Spleen (tissue), 11 donors: ENCODE measurements at regions not wholly inside any gene's neighbourhood (a gene's known extent, or its start where the extent isn't known, plus 50 kb on each side); places are given as distances from the start of the nearest gene placed in this dataset.
"Not testable (repeated sequence)": the region's sequence is repeated elsewhere in the genome, so short reads cannot be mapped to it uniquely, and the experiment has no call there.

ENCODE experiments used
- DNase-seq: peaks from one replicate; pipeline ENCODE4 v3.0.0-alpha.2; 2020
- H3K27ac ChIP-seq, 8 donors: fragments of 200-600 bp; sonication (generic) in 7 of 8; 1 replicate in 4 of 8; 2 replicates in 4 of 8; pipeline versions ENCODE4 v1.5.0 to v1.8.0; 2016 to 2021; ENCODE audit warnings: inconsistent platforms in 4 of 8, mild to moderate bottlenecking in 4 of 8, moderate library complexity in 1 of 8
- H3K27me3 ChIP-seq, 7 donors: fragments of 200-600 bp; sonication (generic) in 6 of 7; replicated peaks in 1 of 7; 1 replicate in 4 of 7; 2 replicates in 3 of 7; pipeline versions ENCODE4 v1.5.0 to v1.8.0; 2016 to 2021; ENCODE audit warnings: inconsistent platforms in 3 of 7, mild to moderate bottlenecking in 1 of 7
- H3K36me3 ChIP-seq, 6 donors: fragments of 200-600 bp; sonication (generic) in 5 of 6; 1 replicate in 4 of 6; 2 replicates in 2 of 6; pipeline versions ENCODE4 v1.5.0 to v1.8.0; 2016 to 2021; ENCODE audit warnings: inconsistent platforms in 2 of 6
- H3K4me1 ChIP-seq, 6 donors: fragments of 200-600 bp; sonication (generic) in 5 of 6; 1 replicate in 3 of 6; 2 replicates in 3 of 6; pipeline versions ENCODE4 v1.5.0 to v1.8.0; 2016 to 2021; ENCODE audit warnings: inconsistent platforms in 3 of 6
- H3K4me3 ChIP-seq, 8 donors: fragments of 200-600 bp; sonication (generic) in 7 of 8; 1 replicate in 4 of 8; 2 replicates in 4 of 8; pipeline versions ENCODE4 v1.5.0 to v1.8.0; 2016 to 2021; ENCODE audit warnings: inconsistent platforms in 4 of 8, mild to moderate bottlenecking in 4 of 8, moderate library complexity in 2 of 8
- H3K9me3 ChIP-seq, 8 donors: fragments of 200-600 bp; sonication (generic) in 7 of 8; 1 replicate in 4 of 8; 2 replicates in 4 of 8; pipeline versions ENCODE4 v1.5.0 to v1.8.0; 2016 to 2021; ENCODE audit warnings: inconsistent platforms in 4 of 8
- CTCF ChIP-seq, 11 experiments: fragments of 200-600 bp in 7 of 11; fragments of 450-650 bp in 4 of 11; sonication (generic) in 4 of 11; IDR thresholded peaks in 8 of 11; conservative IDR thresholded peaks in 3 of 11; 1 replicate in 7 of 11; 2 replicates in 4 of 11; pipeline versions ENCODE4 v1.4.0 to v1.8.0; 2016 to 2021; ENCODE audit warnings: antibody characterized with exemption in 11 of 11, inconsistent platforms in 4 of 11, mild to moderate bottlenecking in 1 of 11
- POLR2A ChIP-seq, 3 donors: fragments of 450-650 bp; IDR thresholded peaks; one replicate each; pipeline ENCODE4 v1.5.1; 2017; ENCODE audit warnings: antibody characterized with exemption in 3 of 3, mild to moderate bottlenecking in 1 of 3
- POLR2AphosphoS5 ChIP-seq, 3 donors: sonication (generic); formaldehyde crosslinking; IDR thresholded peaks; one replicate each; pipeline ENCODE4 v1.5.1; 2017; ENCODE audit warnings: antibody characterized with exemption in 3 of 3
- WGBS, 5 donors: extraction: QIAGEN DNeasy Blood & Tissue Kit in 3 of 5; methylation state at CpG; one replicate each; pipeline versions ENCODE4 v1.1.5 to v1.1.7; 2013 to 2018; 5-methylcytosine and 5-hydroxymethylcytosine counted together
- intact Hi-C: fragments of 100-400 bp; cut with DNase I; formaldehyde crosslinking; loops from one replicate; pipeline ENCODE4 v1.15.0; 2023; ENCODE audit warnings: low total_unique reads
- donor health status: healthy with polysubstance abuse.
- donor health status: DM: no; HTN: no; CAD: no; lungs with moderate emphysema.
- donor health status: DM: no; HTN: no; CAD: no.
- donor health status: Bipolar disorder and iron deficiency.
- donor health status: healthy.
- donor health status: DM: no; HTN: no; CAD: no.
- donor health status: DM: yes; HTN: yes; CAD: no.

GRCh38 chr9:106233116-106233515 lies 538.8 kb downstream of the TMEM38B start:
- H3K4me3 ChIP-seq, result no peak overlapping the region
- no peak for DNase-seq
- no peaks in the 10 kb centered on the region for H3K36me3 ChIP-seq
- no peak overlapping the region for H3K27ac ChIP-seq
- intact Hi-C loops, result no loop called here
- H3K27me3 ChIP-seq, result no peaks in the 10 kb centered on the region
- no peaks in the 10 kb centered on the region for H3K4me1 ChIP-seq
- TF ChIP-seq CTCF (IDR thresholded peaks at IDR 0.05 in 8 of 11, conservative IDR thresholded peaks at IDR 0.05 in 3 of 11) (no peak), POLR2AphosphoS5 (IDR thresholded peaks at IDR 0.05) (no peak), POLR2A (IDR thresholded peaks at IDR 0.05) (no peak)
- H3K9me3 ChIP-seq, result peaks cover 0 to 17% (median 6%) of the 10 kb centered on the region in 8 donors

DNA sequence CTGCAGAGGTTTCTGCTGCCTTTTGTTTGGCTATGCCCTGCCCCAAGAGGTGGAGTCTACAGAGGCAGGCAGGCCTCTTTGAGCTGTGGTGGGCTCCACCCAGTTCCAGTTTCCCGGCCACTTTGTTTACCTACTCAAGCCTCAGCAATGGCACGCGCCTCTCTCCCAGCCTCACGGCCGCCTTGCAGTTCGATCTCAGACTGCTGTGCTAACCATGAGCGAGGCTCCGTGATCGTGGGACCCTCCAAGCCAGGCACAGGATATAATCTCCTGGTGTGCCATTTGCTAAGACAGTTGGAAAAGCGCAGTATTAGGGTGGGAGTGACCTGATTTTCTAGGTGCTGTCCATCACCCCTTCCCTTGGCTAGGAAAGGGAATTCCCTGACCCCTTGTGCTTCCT lies 566.6 kb downstream of the TMEM38B start:
- intact Hi-C loops, H3K27ac ChIP-seq, H3K4me3 ChIP-seq, H3K4me1 ChIP-seq, DNase-seq, H3K27me3 ChIP-seq, H3K36me3 ChIP-seq: not testable (repeated sequence)
- WGBS, 5 donors, result 93 to 97% (median 96%) methylated on average over 10 of the region's 10 CpGs
- peaks cover 0 to 34% (median 13%) of the 10 kb centered on the region in 8 donors for H3K9me3 ChIP-seq

- TF ChIP-seq POLR2AphosphoS5 (IDR thresholded peaks at IDR 0.05) (no peak), CTCF (IDR thresholded peaks at IDR 0.05 in 8 of 11, conservative IDR thresholded peaks at IDR 0.05 in 3 of 11) (no peak), POLR2A (IDR thresholded peaks at IDR 0.05) (no peak)
- Histone ChIP-seq H3K27ac (no peak overlapping the region), H3K4me1 (no peaks in the 10 kb centered on the region), H3K4me3 (no peak overlapping the region), H3K27me3 (no peaks in the 10 kb centered on the region), H3K36me3 (no peaks in the 10 kb centered on the region), H3K9me3 (peaks cover 0 to 18% (median 11%) of the 10 kb centered on the region in 8 donors)
- 82 to 89% (median 87%) methylated on average over 6 of the region's 6 CpGs for WGBS, 5 donors
- intact Hi-C loops, result no loop called here
- no peak for DNase-seq
Observed at GRCh38 chr9:106277966-106278365, 583.6 kb downstream of the TMEM38B start.

DNA sequence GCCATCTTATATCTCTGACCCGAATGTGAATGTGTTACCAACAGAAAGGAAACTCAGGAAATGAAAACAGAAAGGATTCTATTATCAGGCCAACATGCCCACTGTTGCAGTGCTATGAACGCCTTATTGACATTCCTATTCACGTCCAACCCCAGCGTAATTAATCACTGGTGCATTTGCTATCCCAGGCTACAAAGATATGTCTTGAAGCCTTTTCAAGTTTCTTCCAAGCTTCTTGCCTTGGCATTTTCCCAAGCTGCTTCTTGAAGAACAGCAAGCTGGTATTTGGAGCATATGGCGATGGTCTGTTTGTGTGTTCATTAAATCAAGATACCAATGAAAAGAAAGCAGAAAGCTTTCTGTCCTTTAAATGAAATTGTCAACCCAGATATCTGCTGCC lies 579.2 kb upstream of the ZNF462 start:
- DNase-seq, result no peak
- H3K4me3 ChIP-seq, result no peak overlapping the region
- no peak overlapping the region for H3K27ac ChIP-seq
- no peaks in the 10 kb centered on the region for H3K36me3 ChIP-seq
- WGBS, 5 donors, result 51 to 64% (median 62%) methylated on average over 5 of the region's 5 CpGs
- peaks cover 0 to 6% (median 0%) of the 10 kb centered on the region in 8 donors for H3K9me3 ChIP-seq
- intact Hi-C loops, result no loop called here
- TF ChIP-seq POLR2A (IDR thresholded peaks at IDR 0.05) (no peak), POLR2AphosphoS5 (IDR thresholded peaks at IDR 0.05) (no peak), CTCF (IDR thresholded peaks at IDR 0.05 in 8 of 11, conservative IDR thresholded peaks at IDR 0.05 in 3 of 11) (no peak)
- peaks cover 0 to 4% (median 0%) of the 10 kb centered on the region in 6 donors for H3K4me1 ChIP-seq
- H3K27me3 ChIP-seq, result no peaks in the 10 kb centered on the region

DNA sequence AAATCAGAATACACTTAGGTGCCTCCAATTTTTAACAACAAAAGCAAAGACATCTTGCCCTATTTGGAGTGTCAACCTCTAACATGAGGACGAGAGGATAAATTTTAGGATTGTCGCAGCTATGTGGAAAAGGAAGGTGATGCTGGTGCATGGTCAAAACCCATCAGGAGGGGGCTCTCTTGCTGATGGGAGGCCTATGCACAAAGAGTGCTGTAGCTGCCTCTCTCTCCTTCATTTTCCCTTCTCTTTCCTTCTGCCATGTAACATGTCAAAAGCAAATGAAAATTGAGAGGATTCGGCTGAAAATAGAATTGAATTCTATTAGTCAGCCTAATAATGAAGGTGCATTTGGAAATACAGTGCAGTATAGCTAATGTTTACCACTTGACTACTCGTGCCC lies 578.7 kb upstream of the ZNF462 start:
- no peak overlapping the region for H3K27ac ChIP-seq
- TF ChIP-seq POLR2AphosphoS5 (IDR thresholded peaks at IDR 0.05) (no peak), CTCF (IDR thresholded peaks at IDR 0.05 in 8 of 11, conservative IDR thresholded peaks at IDR 0.05 in 3 of 11) (no peak), POLR2A (IDR thresholded peaks at IDR 0.05) (no peak)
- no peak for DNase-seq
- 76 to 90% (median 87%) methylated on average over 4 of the region's 4 CpGs for WGBS, 5 donors
- peaks cover 0 to 6% (median 0%) of the 10 kb centered on the region in 8 donors for H3K9me3 ChIP-seq
- intact Hi-C loops, result no loop called here
- H3K27me3 ChIP-seq, result no peaks in the 10 kb centered on the region
- H3K36me3 ChIP-seq, result no peaks in the 10 kb centered on the region
- H3K4me3 ChIP-seq, result no peak overlapping the region
- peaks cover 0 to 4% (median 0%) of the 10 kb centered on the region in 6 donors for H3K4me1 ChIP-seq
